HG02571 (cell line): ENCODE measurements at regions not wholly inside any gene's neighbourhood (a gene's known extent, or its start where the extent isn't known, plus 50 kb on each side); places are given as distances from the start of the nearest gene placed in this dataset.
"Not testable (repeated sequence)": the region's sequence is repeated elsewhere in the genome, so short reads cannot be mapped to it uniquely, and the experiment has no call there.

ENCODE experiments used
- ATAC-seq: cut with Tn5 transposase; IDR thresholded peaks from one replicate; pipeline ENCODE4 v1.9.1; 2021; ENCODE audit warnings: mild to moderate bottlenecking, moderate library complexity; ENCODE audit not compliant: unreplicated experiment

DNA sequence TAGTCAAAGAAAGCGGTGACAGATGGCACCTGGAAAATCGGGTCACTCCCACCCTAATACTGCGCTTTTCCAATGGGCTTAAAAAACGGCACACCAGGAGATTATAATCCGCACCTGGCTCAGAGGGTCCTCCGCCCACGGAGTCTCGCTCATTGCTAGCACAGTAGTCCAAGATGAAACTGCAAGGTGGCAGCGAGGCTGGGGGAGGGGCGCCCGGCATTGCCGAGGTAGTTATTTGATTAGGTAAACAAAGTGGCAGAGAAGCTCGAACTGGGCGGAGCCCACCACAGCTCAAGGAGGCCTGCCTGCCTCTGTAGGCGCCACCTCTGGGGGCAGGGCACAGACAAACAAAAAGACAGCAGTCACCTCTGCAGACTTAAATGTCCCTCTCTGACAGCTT lies 521.1 kb downstream of the ETNK1 start:
- not testable (repeated sequence) for ATAC-seq

DNA sequence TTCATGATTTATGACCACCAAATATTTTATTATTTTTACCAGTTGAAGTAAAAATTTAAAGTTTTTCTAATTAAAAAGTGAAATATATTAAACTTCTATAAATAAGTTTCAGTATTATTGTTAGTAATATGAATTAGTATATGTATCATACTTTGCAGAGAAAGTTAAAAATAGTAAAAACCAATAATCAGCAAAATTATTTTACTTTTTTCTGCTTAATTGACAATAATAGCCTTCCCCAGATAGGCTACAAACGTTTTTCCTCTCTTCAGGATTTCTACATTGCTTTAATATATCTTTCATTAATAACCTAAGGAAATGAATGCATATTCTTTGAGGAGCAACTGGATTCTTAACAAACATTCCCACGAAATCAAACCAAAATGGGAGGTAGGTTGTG lies 543.5 kb downstream of the ETNK1 start:
- no peak for ATAC-seq

DNA sequence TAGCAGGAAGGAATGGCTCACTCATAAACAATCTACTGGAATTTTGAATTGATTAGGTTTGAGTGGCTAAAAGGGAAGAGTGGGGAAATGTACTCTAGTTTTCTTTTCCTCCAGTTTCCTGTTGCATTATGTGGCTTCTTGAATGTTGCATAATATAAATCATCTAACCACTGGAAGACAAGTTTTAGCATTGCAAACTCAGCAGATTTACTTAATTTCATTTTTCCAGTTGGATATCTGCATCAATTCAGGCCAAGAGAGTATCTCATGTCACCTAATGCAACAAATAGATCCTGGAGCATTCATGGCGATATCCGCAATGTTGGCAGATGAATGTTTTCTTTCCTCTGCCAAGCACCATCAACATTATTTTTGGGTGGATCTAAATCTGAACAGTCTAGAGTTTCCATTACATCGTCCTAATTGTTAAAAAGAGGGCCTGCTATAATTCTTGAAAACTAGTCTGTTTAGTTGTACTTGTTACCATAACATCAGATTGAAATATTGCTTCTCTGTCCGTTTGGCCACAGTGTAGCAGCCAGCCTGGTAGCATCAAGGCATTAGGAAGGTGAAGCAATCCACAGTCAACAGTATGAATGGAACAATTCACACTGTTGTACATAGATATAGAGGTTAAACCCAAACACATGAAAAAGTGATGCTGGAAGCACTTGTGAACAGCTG lies 544.2 kb downstream of the ETNK1 start:
- no peak for ATAC-seq

GRCh38 chr12:23169696-23170013 lies 544.7 kb downstream of the ETNK1 start:
- ATAC-seq = no peak

DNA sequence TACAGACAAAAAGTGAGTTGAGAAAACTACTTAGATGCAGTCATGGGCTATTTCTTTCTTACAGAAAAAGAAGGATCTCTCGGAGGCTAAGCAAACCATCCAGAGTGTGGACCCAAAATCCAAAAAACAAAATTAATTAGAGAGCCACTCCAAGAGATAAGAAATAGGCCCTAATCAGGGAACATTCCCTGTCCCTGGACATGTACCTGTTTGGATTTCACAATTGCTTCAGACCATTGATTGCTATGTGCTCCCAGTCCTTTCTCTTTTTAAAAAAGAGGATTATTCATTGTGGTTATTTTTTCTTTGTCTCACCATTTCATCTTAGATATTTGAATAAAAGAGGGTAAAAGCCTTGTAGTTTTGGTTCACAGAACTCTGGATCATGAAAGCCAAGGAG lies 549.9 kb downstream of the ETNK1 start:
- ATAC-seq = no peak

DNA sequence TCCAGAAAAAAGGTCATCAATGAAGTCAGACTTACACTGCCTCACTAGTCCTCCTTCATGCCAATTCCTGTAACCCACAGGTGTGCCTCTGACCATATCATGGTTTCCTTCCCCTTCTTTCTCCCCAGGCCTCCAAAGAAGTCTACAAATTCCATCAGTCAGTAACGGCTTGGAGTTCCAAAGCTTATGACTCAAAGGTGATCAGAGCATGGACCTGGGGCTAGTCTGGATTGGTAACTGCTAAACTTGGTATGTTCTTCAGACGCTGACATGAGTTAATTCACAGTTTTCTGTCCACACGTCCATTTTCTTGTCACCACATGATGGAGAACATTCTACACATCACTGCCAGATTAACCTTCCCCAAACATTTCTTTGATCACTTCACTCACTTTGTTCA lies 560.4 kb downstream of the ETNK1 start:
- no peak for ATAC-seq

DNA sequence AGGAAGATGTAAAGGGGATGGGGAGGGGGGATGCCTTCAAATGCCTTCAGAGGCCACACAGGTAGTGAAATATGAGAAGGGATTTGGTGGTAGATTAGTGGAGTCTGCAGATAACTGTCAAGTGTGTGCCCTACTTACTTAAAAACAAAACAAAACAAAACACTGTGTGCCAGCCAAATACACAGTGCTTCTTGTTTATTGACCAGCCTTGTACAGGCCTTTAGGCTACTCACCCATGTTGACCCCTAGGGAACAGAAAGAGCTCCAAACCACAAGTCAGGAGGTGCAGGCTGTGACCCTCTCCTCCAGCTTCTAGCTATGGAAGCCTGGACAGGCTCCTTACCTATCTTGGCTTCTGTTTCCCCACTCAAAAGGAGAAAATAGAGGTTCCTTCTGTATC lies 562.0 kb downstream of the ETNK1 start:
- ATAC-seq = no peak

- no peak for ATAC-seq
These were observed 568.6 kb downstream of the ETNK1 start for GRCh38 chr12:23193552-23193951.

DNA sequence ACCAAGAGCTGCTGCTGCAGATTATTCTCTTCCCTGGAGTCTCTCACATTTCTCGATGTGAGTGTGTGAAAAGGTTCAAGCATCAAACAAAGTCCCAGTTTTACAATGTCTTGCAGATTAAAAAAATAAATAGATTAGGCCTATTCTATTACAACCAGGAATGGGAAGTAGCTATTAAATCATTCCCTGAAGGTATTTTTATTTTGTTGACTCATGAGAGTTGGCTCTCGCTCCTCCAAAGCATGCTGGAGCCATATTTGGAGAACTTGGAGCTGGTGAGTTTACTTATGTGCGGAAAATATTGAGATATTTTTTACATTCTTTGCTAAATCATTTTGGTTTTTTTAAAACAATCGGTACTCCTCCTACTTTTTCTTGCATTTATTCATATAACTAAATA lies 572.3 kb downstream of the ETNK1 start:
- ATAC-seq = no peak

DNA sequence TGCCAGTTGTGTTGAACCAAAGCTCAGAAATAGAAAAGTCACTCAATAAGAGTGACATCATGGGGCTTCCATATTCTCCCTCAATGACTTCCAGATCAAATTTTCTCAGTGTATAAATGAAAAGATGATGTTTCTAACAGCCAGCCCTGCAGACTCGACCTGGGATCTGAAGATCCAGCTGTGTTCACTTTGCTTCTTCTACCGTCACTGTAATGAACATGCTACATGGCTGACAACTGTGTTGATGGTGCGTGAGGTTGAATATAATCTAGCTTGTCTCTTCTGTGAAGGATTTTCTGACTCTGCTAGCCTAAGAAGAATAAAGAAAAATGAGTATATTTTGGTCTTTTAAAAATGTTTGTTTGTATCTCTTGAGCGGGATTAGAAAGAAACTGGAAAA lies 577.8 kb downstream of the ETNK1 start:
- ATAC-seq = no peak

- ATAC-seq = peak; percentile 76
These were observed 580.2 kb downstream of the ETNK1 start for GRCh38 chr12:23204933-23205778.

DNA sequence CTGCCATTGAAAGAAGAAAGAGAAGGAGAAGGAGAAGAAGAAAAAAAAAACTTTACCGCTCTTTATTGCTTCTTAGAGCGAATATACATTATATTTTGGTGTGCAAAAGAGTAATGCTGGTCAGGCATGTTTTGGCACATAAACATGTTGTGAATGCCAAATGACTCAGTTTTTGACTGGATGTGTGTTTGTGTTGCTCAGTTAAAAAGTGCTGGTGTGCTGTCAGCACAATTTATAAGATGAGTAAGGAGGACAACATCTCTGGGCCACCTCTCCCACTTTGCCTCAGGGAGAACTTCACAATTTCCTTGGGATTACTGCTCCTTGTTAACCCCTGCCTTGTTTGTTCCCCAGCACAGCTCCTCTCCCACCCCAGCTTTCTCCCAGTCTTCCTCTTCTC lies 584.8 kb downstream of the ETNK1 start:
- ATAC-seq = no peak

GRCh38 chr12:23210573-23210972 lies 585.6 kb downstream of the ETNK1 start:
- ATAC-seq = no peak

- no peak for ATAC-seq
These were observed 586.7 kb downstream of the ETNK1 start for GRCh38 chr12:23211384-23212320.

- ATAC-seq = no peak
These were observed 592.2 kb downstream of the ETNK1 start for GRCh38 chr12:23217158-23217557.

DNA sequence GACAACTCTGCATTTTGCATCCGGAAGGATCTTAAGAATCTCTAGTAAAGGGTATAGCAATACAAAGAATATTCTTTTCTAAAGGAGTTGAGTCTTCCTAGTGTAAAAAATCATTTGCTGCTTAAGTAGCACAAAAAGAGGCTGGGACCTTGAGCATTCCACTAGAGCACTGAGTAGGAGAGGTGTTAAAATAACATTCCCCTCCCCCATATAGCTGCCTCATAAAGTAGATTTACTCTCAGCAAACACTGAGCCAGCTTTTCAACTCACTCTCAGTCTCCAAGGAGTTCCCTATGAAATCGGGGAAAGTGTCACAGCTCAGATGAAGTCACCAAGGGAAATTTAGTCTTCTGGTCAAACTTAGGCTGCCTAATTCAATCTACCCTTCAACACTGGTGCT lies 592.7 kb downstream of the ETNK1 start:
- ATAC-seq = no peak

- ATAC-seq = no peak
These were observed 596.1 kb downstream of the ETNK1 start for GRCh38 chr12:23221066-23221465.

DNA sequence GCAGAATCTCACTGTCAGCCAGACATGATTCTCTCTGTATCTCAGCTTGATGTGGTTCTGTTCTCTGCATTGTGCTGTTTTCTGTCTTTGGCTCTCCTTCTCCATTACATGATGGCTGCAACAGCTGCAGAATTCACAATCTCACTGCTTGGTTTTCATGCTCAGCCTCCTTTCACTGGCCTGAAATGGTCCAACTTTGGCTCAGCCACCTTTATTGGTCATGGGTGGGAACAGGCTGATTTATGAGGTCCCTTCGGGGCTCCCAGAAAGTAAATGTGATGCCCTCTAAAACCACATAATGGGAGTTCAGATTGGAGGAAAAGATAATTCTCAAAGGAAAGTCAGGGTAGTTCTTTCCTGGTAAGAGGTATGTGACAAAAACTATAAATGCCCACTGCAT lies 597.0 kb downstream of the ETNK1 start:
- ATAC-seq = no peak

DNA sequence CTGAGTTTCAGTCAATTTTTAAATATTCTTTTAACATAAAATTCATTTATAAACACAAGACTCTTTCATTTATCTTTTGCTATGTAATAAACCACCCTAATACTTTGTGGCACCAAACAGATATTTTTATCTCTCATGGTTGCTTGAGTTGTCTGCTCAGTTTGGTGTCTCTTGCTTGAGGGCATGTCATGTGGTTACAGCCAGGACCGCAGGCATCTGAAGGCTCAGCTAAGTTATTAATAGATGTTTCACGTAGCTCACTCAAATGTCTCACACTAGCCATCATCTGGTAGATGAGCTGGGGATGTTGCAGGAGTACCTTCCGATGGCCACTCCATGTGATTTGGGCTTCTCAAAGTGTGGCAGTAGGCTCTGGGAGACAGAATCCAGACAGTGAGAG lies 597.8 kb downstream of the ETNK1 start:
- ATAC-seq = no peak

GRCh38 chr12:23228101-23228500 lies 603.1 kb downstream of the ETNK1 start:
- ATAC-seq = no peak

DNA sequence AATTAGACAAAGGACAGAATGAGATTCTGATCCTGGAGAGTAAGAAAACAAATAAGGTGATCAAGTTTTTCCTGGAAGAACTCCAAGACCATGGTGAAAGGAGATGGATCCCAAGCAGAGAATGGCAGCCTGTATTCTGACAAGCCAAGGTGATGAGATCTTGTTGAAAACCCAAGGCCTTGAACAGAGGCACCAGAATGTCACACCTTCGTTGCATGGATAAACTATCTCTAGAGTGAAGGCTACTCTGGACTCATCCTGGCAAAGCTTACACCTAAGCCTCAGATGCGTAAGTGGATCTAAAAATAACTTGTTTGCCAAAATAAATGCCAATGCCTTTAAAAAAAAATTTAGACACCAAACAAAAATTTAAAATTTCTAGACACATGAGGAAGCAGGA lies 605.9 kb downstream of the ETNK1 start:
- ATAC-seq = no peak
